ENCODE measurements at regions not wholly inside any gene's neighbourhood (a gene's known extent, or its start where the extent isn't known, plus 50 kb on each side); places are given as distances from the start of the nearest gene placed in this dataset.

DNA sequence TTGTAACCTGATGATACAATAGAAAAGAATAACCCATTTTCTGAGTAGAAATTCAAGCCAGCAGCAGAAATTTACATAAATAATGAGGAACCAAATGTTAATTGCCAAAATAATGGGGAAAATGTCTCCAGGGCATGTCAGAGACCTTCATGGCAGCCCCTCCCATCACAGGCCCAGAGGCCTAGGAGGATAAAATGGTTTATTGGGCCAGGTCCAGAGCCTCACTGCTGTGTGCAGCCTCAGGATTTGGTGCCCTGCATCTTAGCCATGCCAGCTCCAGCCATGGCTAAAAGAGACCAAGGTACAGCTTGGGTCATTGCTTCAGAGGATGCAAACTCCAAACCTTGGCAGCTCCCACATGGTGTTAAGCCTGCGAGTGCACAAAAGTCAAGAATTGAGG, 352.1 kb upstream of the MEIS2 start:
- TF ChIP-seq, protein P1, sequence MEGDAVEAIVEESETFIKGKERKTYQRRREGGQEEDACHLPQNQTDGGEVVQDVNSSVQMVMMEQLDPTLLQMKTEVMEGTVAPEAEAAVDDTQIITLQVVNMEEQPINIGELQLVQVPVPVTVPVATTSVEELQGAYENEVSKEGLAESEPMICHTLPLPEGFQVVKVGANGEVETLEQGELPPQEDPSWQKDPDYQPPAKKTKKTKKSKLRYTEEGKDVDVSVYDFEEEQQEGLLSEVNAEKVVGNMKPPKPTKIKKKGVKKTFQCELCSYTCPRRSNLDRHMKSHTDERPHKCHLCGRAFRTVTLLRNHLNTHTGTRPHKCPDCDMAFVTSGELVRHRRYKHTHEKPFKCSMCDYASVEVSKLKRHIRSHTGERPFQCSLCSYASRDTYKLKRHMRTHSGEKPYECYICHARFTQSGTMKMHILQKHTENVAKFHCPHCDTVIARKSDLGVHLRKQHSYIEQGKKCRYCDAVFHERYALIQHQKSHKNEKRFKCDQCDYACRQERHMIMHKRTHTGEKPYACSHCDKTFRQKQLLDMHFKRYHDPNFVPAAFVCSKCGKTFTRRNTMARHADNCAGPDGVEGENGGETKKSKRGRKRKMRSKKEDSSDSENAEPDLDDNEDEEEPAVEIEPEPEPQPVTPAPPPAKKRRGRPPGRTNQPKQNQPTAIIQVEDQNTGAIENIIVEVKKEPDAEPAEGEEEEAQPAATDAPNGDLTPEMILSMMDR (IDR thresholded peaks at IDR 0.05; ENCODE audit: low read depth, low read length) = no peak
- DNase-seq (ENCODE audit: extremely low read depth, low read depth) = no peak

DNA sequence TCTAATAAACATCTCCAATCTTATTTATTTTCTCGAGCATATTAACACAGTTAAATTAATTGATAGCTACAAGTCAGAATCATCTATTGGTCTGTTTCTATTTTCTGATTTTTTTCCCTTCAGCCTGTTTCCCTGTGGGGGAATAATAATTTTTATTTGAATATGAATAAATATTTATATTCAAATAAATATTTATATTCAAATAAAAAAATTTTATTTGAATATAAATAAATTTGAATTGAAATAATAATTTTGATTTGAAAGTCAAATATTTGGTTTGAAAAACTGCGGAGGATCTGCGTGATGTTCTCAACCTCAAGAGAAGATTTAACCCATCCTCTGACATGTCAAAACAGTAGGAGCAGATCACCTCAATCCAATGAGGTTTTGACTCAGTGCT, 380.1 kb upstream of the MEIS2 start:
- DNase-seq (ENCODE audit: extremely low read depth, low read depth) = no peak
- TF ChIP-seq, protein P1 (IDR thresholded peaks at IDR 0.05; ENCODE audit: low read depth, low read length) = no peak

DNA sequence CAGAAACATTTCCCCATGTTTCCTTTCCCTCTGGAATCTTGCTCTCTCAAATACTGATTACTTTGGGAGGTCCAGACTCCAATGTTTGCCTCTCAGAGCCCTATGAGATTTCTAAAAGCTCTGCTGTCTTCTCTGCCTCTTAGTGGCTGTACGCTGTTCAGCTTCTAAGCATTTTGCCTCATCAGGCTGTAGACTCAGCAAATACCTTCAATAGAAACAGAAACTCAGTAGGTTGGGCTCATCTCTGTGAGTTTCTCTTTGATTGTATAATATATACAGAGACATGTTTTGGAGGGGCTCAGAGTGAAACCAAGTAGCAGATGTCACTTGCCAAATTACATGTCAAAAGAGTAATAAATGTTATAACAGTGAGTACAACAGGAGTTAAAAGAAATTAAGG, 380.8 kb upstream of the MEIS2 start:
- TF ChIP-seq, protein P1 (IDR thresholded peaks at IDR 0.05; ENCODE audit: low read depth, low read length) = no peak
- DNase-seq (ENCODE audit: extremely low read depth, low read depth) = no peak

DNA sequence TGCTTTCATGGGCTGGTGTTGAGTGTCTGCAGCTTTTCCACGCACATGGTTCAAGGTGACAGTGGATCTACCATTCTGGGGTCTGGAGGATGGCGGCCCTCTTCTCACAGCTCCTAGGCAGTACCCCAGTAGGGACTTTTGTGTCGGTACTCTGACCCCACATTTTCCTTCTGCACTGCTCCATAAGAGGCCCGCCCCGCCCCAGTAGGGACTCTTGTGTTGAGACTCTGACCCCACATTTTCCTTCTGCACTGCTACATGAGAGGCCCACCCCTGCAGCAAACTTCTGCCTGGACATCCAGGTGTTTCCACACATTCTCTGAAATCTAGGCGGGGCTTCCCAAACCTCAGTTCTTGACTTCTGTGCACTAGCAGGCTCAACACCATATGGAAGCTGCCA, 383.4 kb upstream of the MEIS2 start:
- no peak for DNase-seq (ENCODE audit: extremely low read depth, low read depth)
- TF ChIP-seq, protein P1 (IDR thresholded peaks at IDR 0.05; ENCODE audit: low read depth, low read length) = no peak

DNA sequence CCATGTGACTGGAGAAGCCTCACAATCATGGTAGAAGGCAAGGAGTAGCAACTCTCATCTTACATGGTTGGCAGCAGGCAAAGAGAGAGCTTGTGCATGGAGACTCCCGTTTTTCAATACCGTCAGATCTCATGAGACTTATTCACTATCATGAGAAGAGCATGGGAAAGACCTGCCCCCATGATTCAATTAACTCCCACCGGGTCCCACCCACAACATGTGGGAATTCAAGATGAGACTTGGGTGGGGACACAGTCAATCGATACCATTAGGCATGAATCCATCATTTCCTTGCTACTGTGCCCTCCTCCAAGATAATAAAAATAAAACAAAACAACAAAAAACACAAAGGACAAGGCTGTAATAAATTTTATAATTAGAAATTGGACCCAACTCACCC, 384.7 kb upstream of the MEIS2 start:
- no peak for DNase-seq (ENCODE audit: extremely low read depth, low read depth)
- TF ChIP-seq, protein P1 (IDR thresholded peaks at IDR 0.05; ENCODE audit: low read depth, low read length) = no peak

DNA sequence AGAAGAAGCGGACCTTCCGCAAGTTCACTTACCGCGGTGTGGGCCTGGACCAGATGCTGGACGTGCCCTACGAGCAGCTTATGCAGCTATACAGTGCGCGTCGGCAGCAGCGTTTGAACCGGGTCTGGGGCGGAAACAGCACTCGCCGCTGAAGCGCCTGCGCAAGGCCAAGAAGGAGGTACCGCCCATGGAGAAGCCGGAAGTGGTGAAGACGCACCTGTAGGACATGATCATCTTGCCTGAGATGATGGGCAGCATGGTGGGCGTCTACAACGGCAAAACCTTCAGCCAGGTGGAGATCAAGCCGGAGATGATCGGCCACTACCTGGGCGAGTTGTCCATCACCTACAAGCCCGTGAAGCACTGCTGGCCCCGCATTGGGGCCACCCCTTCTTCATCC, 390.4 kb upstream of the MEIS2 start:
- no peak for DNase-seq (ENCODE audit: extremely low read depth, low read depth)
- TF ChIP-seq, protein P1 (IDR thresholded peaks at IDR 0.05; ENCODE audit: low read depth, low read length) = no peak

DNA sequence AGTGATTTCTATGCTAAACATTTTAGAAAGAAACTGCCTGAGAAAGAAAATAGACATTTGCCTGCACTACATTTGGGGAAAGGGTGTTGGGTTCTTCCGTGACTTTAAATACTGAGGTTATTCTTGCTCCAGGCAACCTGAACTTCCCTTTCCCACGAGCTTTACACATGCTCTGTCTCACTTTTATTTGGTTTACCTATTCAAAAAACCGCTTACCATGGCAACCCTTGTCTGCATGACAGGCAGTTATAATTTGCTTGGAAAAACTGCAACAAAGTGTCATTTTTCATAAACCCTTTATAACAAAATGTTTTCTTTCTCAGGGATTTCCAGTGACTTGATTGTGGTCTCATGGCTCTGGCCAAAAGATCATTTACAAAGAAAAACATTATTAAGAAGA, 416.3 kb upstream of the MEIS2 start:
- no peak for DNase-seq (ENCODE audit: extremely low read depth, low read depth)
- TF ChIP-seq, protein P1 (IDR thresholded peaks at IDR 0.05; ENCODE audit: low read depth, low read length) = no peak

Measured in AG09319 (cell line).